GM21717 (cell line): ENCODE measurements at regions not wholly inside any gene's neighbourhood (a gene's known extent, or its start where the extent isn't known, plus 50 kb on each side); places are given as distances from the start of the nearest gene placed in this dataset.
"Not testable (repeated sequence)": the region's sequence is repeated elsewhere in the genome, so short reads cannot be mapped to it uniquely, and the experiment has no call there.

Experiments used
- ATAC-seq: cut with Tn5 transposase; IDR thresholded peaks from one replicate; pipeline ENCODE4 v1.9.1; 2021; ENCODE audit warnings: mild to moderate bottlenecking, moderate library complexity; ENCODE audit not compliant: unreplicated experiment

GRCh38 chr16:88128556-88128955, 177.3 kb downstream of the BANP start:
- ATAC-seq = no peak

GRCh38 chr16:88129133-88129532, 177.9 kb downstream of the BANP start:
- not testable (repeated sequence) for ATAC-seq

- no peak for ATAC-seq
Measured at GRCh38 chr16:88130016-88130415, 178.8 kb downstream of the BANP start.

GRCh38 chr16:88130681-88131080, 179.4 kb downstream of the BANP start:
- ATAC-seq = no peak

- no peak for ATAC-seq
Measured at GRCh38 chr16:88131256-88131655, 180.0 kb downstream of the BANP start.

- ATAC-seq = no peak
Measured at GRCh38 chr16:88131966-88132365, 180.7 kb downstream of the BANP start.

- no peak for ATAC-seq
Measured at GRCh38 chr16:88132836-88133506, 181.7 kb downstream of the BANP start.

GRCh38 chr16:88133507-88133843, 182.2 kb downstream of the BANP start:
- ATAC-seq = no peak

- ATAC-seq = not testable (repeated sequence)
Measured at GRCh38 chr16:88134172-88134898, 183.1 kb downstream of the BANP start.

- ATAC-seq = not testable (repeated sequence)
Measured at GRCh38 chr16:88134899-88135682, 183.9 kb downstream of the BANP start.

GRCh38 chr16:88136211-88136713, 185.0 kb downstream of the BANP start:
- not testable (repeated sequence) for ATAC-seq

- ATAC-seq = not testable (repeated sequence)
Measured at GRCh38 chr16:88136939-88137338, 185.7 kb downstream of the BANP start.

- ATAC-seq = not testable (repeated sequence)
Measured at GRCh38 chr16:88139141-88139540, 187.9 kb downstream of the BANP start.

- ATAC-seq = not testable (repeated sequence)
Measured at GRCh38 chr16:88140195-88140594, 189.0 kb downstream of the BANP start.

- ATAC-seq = no peak
Measured at GRCh38 chr16:88141580-88141979, 190.3 kb downstream of the BANP start.

- ATAC-seq = not testable (repeated sequence)
Measured at GRCh38 chr16:88142056-88142935, 191.1 kb downstream of the BANP start.

GRCh38 chr16:88143122-88144027, 192.1 kb downstream of the BANP start:
- not testable (repeated sequence) for ATAC-seq

GRCh38 chr16:88144028-88144511, 192.8 kb downstream of the BANP start:
- no peak for ATAC-seq

- ATAC-seq = not testable (repeated sequence)
Measured at GRCh38 chr16:88145376-88145775, 194.1 kb downstream of the BANP start.
